ENCODE measurements at regions not wholly inside any gene's neighbourhood (a gene's known extent, or its start where the extent isn't known, plus 50 kb on each side); places are given as distances from the start of the nearest gene placed in this dataset.

- TF ChIP-seq, protein P1, sequence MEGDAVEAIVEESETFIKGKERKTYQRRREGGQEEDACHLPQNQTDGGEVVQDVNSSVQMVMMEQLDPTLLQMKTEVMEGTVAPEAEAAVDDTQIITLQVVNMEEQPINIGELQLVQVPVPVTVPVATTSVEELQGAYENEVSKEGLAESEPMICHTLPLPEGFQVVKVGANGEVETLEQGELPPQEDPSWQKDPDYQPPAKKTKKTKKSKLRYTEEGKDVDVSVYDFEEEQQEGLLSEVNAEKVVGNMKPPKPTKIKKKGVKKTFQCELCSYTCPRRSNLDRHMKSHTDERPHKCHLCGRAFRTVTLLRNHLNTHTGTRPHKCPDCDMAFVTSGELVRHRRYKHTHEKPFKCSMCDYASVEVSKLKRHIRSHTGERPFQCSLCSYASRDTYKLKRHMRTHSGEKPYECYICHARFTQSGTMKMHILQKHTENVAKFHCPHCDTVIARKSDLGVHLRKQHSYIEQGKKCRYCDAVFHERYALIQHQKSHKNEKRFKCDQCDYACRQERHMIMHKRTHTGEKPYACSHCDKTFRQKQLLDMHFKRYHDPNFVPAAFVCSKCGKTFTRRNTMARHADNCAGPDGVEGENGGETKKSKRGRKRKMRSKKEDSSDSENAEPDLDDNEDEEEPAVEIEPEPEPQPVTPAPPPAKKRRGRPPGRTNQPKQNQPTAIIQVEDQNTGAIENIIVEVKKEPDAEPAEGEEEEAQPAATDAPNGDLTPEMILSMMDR (IDR thresholded peaks at IDR 0.05): no peak
- no peaks in the 10 kb centered on the region for H3K27me3 ChIP-seq
- no peaks in the 10 kb centered on the region for H3K9me3 ChIP-seq
- DNase-seq: no peak
- no peak overlapping the region for H3K4me3 ChIP-seq
- no peaks in the 10 kb centered on the region for H3K4me1 ChIP-seq
- no peak overlapping the region for H3K9ac ChIP-seq (ENCODE audit: low read depth in 2 of 2, low read length in 2 of 2)
- no peak overlapping the region for H3K27ac ChIP-seq
- H3K36me3 ChIP-seq: no peaks in the 10 kb centered on the region
- intact Hi-C loops (cut with DNase I): no loop called here
Observed at GRCh38 chr5:4953576-4953975, 186.6 kb upstream of the ADAMTS16 start.

DNA sequence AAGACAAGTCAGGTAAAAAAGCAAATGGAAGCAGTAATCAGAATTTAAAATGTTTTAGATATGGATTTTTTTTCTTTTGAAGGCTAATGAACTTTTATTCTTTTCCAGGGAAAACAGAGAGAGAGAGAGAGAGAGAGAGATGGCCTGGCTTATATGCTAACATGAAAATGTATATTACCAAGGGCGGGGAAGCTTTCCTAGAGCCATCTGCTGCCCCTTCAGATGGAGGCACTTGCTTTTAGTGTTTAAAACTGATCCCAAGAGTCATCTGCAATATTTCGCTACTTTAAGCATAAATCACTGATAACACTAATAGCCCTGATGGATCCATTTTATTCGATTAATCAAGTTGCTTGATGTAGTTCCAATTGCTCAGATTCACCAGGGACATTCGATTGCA lies 186.1 kb upstream of the ADAMTS16 start:
- Histone ChIP-seq H3K4me3 (no peak overlapping the region), H3K27me3 (no peaks in the 10 kb centered on the region), H3K27ac (no peak overlapping the region), H3K9ac (ENCODE audit: low read depth in 2 of 2, low read length in 2 of 2) (no peak overlapping the region), H3K4me1 (no peaks in the 10 kb centered on the region), H3K36me3 (no peaks in the 10 kb centered on the region), H3K9me3 (no peaks in the 10 kb centered on the region)
- TF ChIP-seq, protein P1 (IDR thresholded peaks at IDR 0.05): no peak
- intact Hi-C loops (cut with DNase I): no loop called here
- DNase-seq: no peak

GRCh38 chr5:4963265-4963664 lies 176.9 kb upstream of the ADAMTS16 start:
- intact Hi-C loops (cut with DNase I): no loop called here
- no peak for DNase-seq
- H3K27ac ChIP-seq: no peak overlapping the region
- no peaks in the 10 kb centered on the region for H3K27me3 ChIP-seq
- H3K36me3 ChIP-seq: no peaks in the 10 kb centered on the region
- no peak overlapping the region for H3K9ac ChIP-seq (ENCODE audit: low read depth in 2 of 2, low read length in 2 of 2)
- no peaks in the 10 kb centered on the region for H3K4me1 ChIP-seq
- no peak overlapping the region for H3K4me3 ChIP-seq
- TF ChIP-seq, protein P1 (IDR thresholded peaks at IDR 0.05): no peak
- no peaks in the 10 kb centered on the region for H3K9me3 ChIP-seq

DNA sequence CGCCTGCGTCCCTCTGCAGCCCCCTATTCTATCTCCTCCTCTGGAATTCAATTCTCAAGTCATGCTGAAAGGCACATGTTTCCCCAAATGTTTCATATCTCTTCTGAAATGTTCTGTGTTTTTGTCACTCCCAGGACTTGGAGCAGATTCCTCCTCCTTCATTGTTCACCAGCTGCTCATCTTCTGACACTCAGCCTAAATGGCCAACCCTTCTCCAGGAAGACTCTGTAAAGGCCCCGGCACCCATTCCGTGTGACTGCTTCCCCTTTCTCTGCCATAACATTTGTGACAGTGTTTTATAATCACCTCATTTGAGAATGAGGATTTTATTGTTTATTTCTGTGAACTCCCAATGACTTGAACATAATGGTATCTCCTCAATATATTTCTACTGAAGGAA lies 170.8 kb upstream of the ADAMTS16 start:
- no peak overlapping the region for H3K27ac ChIP-seq
- no peaks in the 10 kb centered on the region for H3K9me3 ChIP-seq
- H3K4me3 ChIP-seq: no peak overlapping the region
- intact Hi-C loops (cut with DNase I): no loop called here
- no peaks in the 10 kb centered on the region for H3K27me3 ChIP-seq
- no peaks in the 10 kb centered on the region for H3K4me1 ChIP-seq
- H3K36me3 ChIP-seq: no peaks in the 10 kb centered on the region
- TF ChIP-seq, protein P1 (IDR thresholded peaks at IDR 0.05): no peak
- DNase-seq: no peak
- H3K9ac ChIP-seq (ENCODE audit: low read depth in 2 of 2, low read length in 2 of 2): no peak overlapping the region

GRCh38 chr5:4970171-4970570 lies 170.0 kb upstream of the ADAMTS16 start:
- TF ChIP-seq, protein P1 (IDR thresholded peaks at IDR 0.05): no peak
- intact Hi-C loops (cut with DNase I): no loop called here
- no peak overlapping the region for H3K27ac ChIP-seq
- no peak for DNase-seq
- no peaks in the 10 kb centered on the region for H3K9me3 ChIP-seq
- H3K9ac ChIP-seq (ENCODE audit: low read depth in 2 of 2, low read length in 2 of 2): no peak overlapping the region
- no peaks in the 10 kb centered on the region for H3K36me3 ChIP-seq
- no peaks in the 10 kb centered on the region for H3K4me1 ChIP-seq
- H3K27me3 ChIP-seq: no peaks in the 10 kb centered on the region
- no peak overlapping the region for H3K4me3 ChIP-seq

- Histone ChIP-seq H3K9ac (ENCODE audit: low read depth in 2 of 2, low read length in 2 of 2) (no peak overlapping the region), H3K27me3 (no peaks in the 10 kb centered on the region), H3K4me3 (no peak overlapping the region), H3K4me1 (no peaks in the 10 kb centered on the region), H3K27ac (no peak overlapping the region), H3K9me3 (no peaks in the 10 kb centered on the region), H3K36me3 (no peaks in the 10 kb centered on the region)
- no peak for DNase-seq
- TF ChIP-seq, protein P1 (IDR thresholded peaks at IDR 0.05): no peak
- intact Hi-C loops (cut with DNase I): no loop called here
Observed at GRCh38 chr5:4976902-4977301, 163.2 kb upstream of the ADAMTS16 start.

Measured in colonic mucosa (tissue), 4 donors.